ENCODE measurements at regions not wholly inside any gene's neighbourhood (a gene's known extent, or its start where the extent isn't known, plus 50 kb on each side); places are given as distances from the start of the nearest gene placed in this dataset.

GRCh38 chr11:23023319-23023718 lies 163.0 kb upstream of the CCDC179 start:
- TF ChIP-seq CTCF (IDR thresholded peaks at IDR 0.05) = no peak
- TF ChIP-seq POLR2A (IDR thresholded peaks at IDR 0.05) = no peak
